Activated CD4-positive, alpha-beta T cell treated with anti-CD3 and anti-CD28 coated beads, Interleukin-2, amount 50 U/mL, for 16 hours (primary cell): ENCODE measurements at regions not wholly inside any gene's neighbourhood (a gene's known extent, or its start where the extent isn't known, plus 50 kb on each side); places are given as distances from the start of the nearest gene placed in this dataset.

Experiments
- DNase-seq: peaks from one replicate; pipeline ENCODE4 v3.0.0-alpha.2; 2020

GRCh38 chr1:147852706-147853225 lies 49.8 kb upstream of the GJA8 start:
- DNase-seq = no peak
